ENCODE measurements at regions not wholly inside any gene's neighbourhood (a gene's known extent, or its start where the extent isn't known, plus 50 kb on each side); places are given as distances from the start of the nearest gene placed in this dataset.
"Not testable (repeated sequence)": the region's sequence is repeated elsewhere in the genome, so short reads cannot be mapped to it uniquely, and the experiment has no call there.

- H3K9me3 ChIP-seq (ENCODE audit: control insufficient read depth, insufficient read depth, low read depth, low read length), result no peaks in the 10 kb centered on the region
- H3K4me2 ChIP-seq (ENCODE audit: extremely low read depth, insufficient read depth, low read length), result no peak overlapping the region
- TF ChIP-seq, protein P1, sequence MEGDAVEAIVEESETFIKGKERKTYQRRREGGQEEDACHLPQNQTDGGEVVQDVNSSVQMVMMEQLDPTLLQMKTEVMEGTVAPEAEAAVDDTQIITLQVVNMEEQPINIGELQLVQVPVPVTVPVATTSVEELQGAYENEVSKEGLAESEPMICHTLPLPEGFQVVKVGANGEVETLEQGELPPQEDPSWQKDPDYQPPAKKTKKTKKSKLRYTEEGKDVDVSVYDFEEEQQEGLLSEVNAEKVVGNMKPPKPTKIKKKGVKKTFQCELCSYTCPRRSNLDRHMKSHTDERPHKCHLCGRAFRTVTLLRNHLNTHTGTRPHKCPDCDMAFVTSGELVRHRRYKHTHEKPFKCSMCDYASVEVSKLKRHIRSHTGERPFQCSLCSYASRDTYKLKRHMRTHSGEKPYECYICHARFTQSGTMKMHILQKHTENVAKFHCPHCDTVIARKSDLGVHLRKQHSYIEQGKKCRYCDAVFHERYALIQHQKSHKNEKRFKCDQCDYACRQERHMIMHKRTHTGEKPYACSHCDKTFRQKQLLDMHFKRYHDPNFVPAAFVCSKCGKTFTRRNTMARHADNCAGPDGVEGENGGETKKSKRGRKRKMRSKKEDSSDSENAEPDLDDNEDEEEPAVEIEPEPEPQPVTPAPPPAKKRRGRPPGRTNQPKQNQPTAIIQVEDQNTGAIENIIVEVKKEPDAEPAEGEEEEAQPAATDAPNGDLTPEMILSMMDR (conservative IDR thresholded peaks at IDR 0.05 in 1 of 2, IDR thresholded peaks at IDR 0.05 in 1 of 2; ENCODE audit: low read depth in 1 of 2, low read length in 2 of 2), result no peak
- no peak for TF ChIP-seq EZH2 (IDR thresholded peaks at IDR 0.05; ENCODE audit: low read length, missing control alignments)
- no peaks in the 10 kb centered on the region for H3K79me2 ChIP-seq (ENCODE audit: control insufficient read depth, insufficient read depth, low read length)
- H3K27ac ChIP-seq (ENCODE audit: insufficient read depth, low read length), result no peak overlapping the region
- H3K9ac ChIP-seq (ENCODE audit: insufficient read depth, low read length), result no peak overlapping the region
- no peaks in the 10 kb centered on the region for H3K4me1 ChIP-seq (ENCODE audit: control insufficient read depth, extremely low read depth, insufficient read depth, low read length)
- no peak overlapping the region for H3K4me3 ChIP-seq (replicated peaks in 1 of 4; ENCODE audit: control extremely low read depth in 1 of 4, insufficient read depth in 1 of 4, low read depth in 3 of 4, low read length in 4 of 4)
- no peaks in the 10 kb centered on the region for H3K36me3 ChIP-seq (ENCODE audit: control insufficient read depth, insufficient read depth, low read length)
- no peak for DNase-seq (ENCODE audit: low read depth in 2 of 2)
- H2AFZ ChIP-seq (ENCODE audit: low read length), result no peak overlapping the region
- H3K27me3 ChIP-seq (ENCODE audit: control insufficient read depth, insufficient read depth, low read length), result no peaks in the 10 kb centered on the region
- no peaks in the 10 kb centered on the region for H4K20me1 ChIP-seq (ENCODE audit: control insufficient read depth, extremely low read depth, insufficient read depth, low read length)
These were observed 375.9 kb downstream of the TMEM121 start for GRCh38 chr14:105902131-105902898.

DNA sequence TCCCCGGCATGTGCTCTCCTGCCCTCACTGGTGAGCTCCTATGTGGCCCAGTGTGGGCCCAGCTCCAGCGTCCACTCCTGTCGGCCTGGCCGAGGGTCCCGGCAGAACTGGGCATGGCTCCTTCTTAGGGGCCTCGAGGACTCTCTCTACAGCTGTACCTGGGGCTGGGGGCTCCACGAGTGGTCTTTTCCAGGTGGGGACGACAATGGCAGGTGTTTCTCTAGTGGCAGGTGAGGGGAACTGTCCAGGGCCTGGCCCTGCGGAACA lies 376.4 kb downstream of the TMEM121 start:
- not testable (repeated sequence) for H3K27ac ChIP-seq (ENCODE audit: insufficient read depth, low read length); H3K4me1 ChIP-seq (ENCODE audit: control insufficient read depth, extremely low read depth, insufficient read depth, low read length); H3K9ac ChIP-seq (ENCODE audit: insufficient read depth, low read length); H3K4me3 ChIP-seq (replicated peaks in 1 of 4; ENCODE audit: control extremely low read depth in 1 of 4, insufficient read depth in 1 of 4, low read depth in 3 of 4, low read length in 4 of 4); H2AFZ ChIP-seq (ENCODE audit: low read length); H3K79me2 ChIP-seq (ENCODE audit: control insufficient read depth, insufficient read depth, low read length); H3K9me3 ChIP-seq (ENCODE audit: control insufficient read depth, insufficient read depth, low read depth, low read length); H3K36me3 ChIP-seq (ENCODE audit: control insufficient read depth, insufficient read depth, low read length); H3K4me2 ChIP-seq (ENCODE audit: extremely low read depth, insufficient read depth, low read length); DNase-seq (ENCODE audit: low read depth in 2 of 2); H3K27me3 ChIP-seq (ENCODE audit: control insufficient read depth, insufficient read depth, low read length); H4K20me1 ChIP-seq (ENCODE audit: control insufficient read depth, extremely low read depth, insufficient read depth, low read length)

GRCh38 chr14:105903971-105904370 lies 377.6 kb downstream of the TMEM121 start:
- H3K36me3 ChIP-seq (ENCODE audit: control insufficient read depth, insufficient read depth, low read length), result no peaks in the 10 kb centered on the region
- no peaks in the 10 kb centered on the region for H3K4me1 ChIP-seq (ENCODE audit: control insufficient read depth, extremely low read depth, insufficient read depth, low read length)
- H3K9me3 ChIP-seq (ENCODE audit: control insufficient read depth, insufficient read depth, low read depth, low read length), result no peaks in the 10 kb centered on the region
- no peak overlapping the region for H2AFZ ChIP-seq (ENCODE audit: low read length)
- no peak overlapping the region for H3K4me3 ChIP-seq (replicated peaks in 1 of 4; ENCODE audit: control extremely low read depth in 1 of 4, insufficient read depth in 1 of 4, low read depth in 3 of 4, low read length in 4 of 4)
- H3K9ac ChIP-seq (ENCODE audit: insufficient read depth, low read length), result no peak overlapping the region
- no peak for DNase-seq (ENCODE audit: low read depth in 2 of 2)
- no peak overlapping the region for H3K4me2 ChIP-seq (ENCODE audit: extremely low read depth, insufficient read depth, low read length)
- no peak overlapping the region for H3K27ac ChIP-seq (ENCODE audit: insufficient read depth, low read length)
- no peaks in the 10 kb centered on the region for H3K27me3 ChIP-seq (ENCODE audit: control insufficient read depth, insufficient read depth, low read length)
- H3K79me2 ChIP-seq (ENCODE audit: control insufficient read depth, insufficient read depth, low read length), result no peaks in the 10 kb centered on the region
- no peaks in the 10 kb centered on the region for H4K20me1 ChIP-seq (ENCODE audit: control insufficient read depth, extremely low read depth, insufficient read depth, low read length)
- TF ChIP-seq, protein P1 (conservative IDR thresholded peaks at IDR 0.05 in 1 of 2, IDR thresholded peaks at IDR 0.05 in 1 of 2; ENCODE audit: low read depth in 1 of 2, low read length in 2 of 2), result no peak
- no peak for TF ChIP-seq EZH2 (IDR thresholded peaks at IDR 0.05; ENCODE audit: low read length, missing control alignments)
